Chondrocyte (in vitro differentiated cells): ENCODE measurements at regions not wholly inside any gene's neighbourhood (a gene's known extent, or its start where the extent isn't known, plus 50 kb on each side); places are given as distances from the start of the nearest gene placed in this dataset.

Experiments used
- DNase-seq: peaks from one replicate; pipeline ENCODE4 v3.0.0; 2021; ENCODE audit warnings: mixed read lengths, low spot score
- H3K27ac Mint-ChIP-seq: one replicate; pipeline ENCODE4 v1.8.0; 2021; ENCODE audit warnings: mild to moderate bottlenecking, moderate library complexity, mixed read lengths; ENCODE audit not compliant: unreplicated experiment
- H3K27me3 Mint-ChIP-seq: 2 replicates; pipeline ENCODE4 v1.8.0; 2021; ENCODE audit warnings: low read depth, mixed read lengths
- H3K36me3 Mint-ChIP-seq: 2 replicates; pipeline ENCODE4 v1.8.0; 2021; ENCODE audit warnings: low read depth, mixed read lengths
- H3K4me1 Mint-ChIP-seq: 2 replicates; pipeline ENCODE4 v1.8.0; 2021; ENCODE audit warnings: low read depth, mild to moderate bottlenecking, mixed read lengths
- H3K4me3 Mint-ChIP-seq: one replicate; pipeline ENCODE4 v1.8.0; 2021; ENCODE audit warnings: mild to moderate bottlenecking, moderate library complexity, mixed read lengths; ENCODE audit not compliant: unreplicated experiment
- H3K9me3 Mint-ChIP-seq: 2 replicates; pipeline ENCODE4 v1.8.0; 2021; ENCODE audit warnings: low read depth, mixed read lengths
- TF ChIP-seq, protein P1 (sequence below): fragments of 200-600 bp; sonication (generic); IDR thresholded peaks from 2 replicates; pipeline ENCODE4 v1.5.0; 2021; ENCODE audit warnings: antibody characterized with exemption, mild to moderate bottlenecking, moderate library complexity

DNA sequence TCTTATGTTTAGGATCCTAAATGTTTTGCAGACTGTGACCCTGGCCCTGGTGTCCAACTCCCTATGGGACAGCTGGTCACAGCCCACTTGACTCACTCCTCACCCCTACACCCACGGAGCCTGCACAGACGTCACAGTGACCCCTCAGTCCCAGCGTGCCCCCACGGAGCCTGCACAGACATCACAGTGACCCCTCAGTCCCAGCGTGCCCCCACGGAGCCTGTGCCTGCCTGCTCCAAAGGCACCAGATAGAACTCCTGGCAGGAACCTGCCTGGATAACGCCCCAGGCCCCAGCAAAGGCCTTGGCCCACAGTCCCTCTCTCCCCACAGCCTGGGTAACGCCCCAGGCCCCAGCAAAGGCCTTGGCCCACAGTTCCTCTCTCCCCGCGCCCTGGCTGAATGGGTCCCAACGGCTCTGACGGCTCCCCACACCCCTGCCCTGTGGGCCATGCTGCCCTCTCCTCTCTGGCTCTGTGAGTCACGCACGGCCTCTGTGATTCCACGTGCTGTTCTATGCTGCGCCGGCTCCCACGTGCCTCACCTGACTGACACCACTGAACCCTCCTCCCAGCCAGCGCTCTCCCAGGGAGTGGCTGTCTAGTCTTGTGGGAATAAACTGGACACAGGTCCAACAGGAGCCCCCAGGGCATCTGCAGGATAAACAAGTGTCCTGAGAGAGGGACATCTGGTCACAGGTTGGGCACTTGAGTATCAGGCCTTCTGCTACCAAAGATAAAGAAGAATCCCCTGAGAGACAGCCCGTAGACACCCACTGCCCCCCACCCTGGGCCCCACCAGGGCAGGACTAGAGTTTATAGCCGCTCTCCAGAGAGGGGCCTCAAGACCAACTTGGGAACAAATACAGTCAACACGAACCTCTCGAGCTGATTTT, 250.3 kb downstream of the BRD1 start:
- no peaks in the 10 kb centered on the region for H3K27me3 Mint-ChIP-seq
- TF ChIP-seq, protein P1, sequence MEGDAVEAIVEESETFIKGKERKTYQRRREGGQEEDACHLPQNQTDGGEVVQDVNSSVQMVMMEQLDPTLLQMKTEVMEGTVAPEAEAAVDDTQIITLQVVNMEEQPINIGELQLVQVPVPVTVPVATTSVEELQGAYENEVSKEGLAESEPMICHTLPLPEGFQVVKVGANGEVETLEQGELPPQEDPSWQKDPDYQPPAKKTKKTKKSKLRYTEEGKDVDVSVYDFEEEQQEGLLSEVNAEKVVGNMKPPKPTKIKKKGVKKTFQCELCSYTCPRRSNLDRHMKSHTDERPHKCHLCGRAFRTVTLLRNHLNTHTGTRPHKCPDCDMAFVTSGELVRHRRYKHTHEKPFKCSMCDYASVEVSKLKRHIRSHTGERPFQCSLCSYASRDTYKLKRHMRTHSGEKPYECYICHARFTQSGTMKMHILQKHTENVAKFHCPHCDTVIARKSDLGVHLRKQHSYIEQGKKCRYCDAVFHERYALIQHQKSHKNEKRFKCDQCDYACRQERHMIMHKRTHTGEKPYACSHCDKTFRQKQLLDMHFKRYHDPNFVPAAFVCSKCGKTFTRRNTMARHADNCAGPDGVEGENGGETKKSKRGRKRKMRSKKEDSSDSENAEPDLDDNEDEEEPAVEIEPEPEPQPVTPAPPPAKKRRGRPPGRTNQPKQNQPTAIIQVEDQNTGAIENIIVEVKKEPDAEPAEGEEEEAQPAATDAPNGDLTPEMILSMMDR, result no peak
- H3K4me1 Mint-ChIP-seq, result no peaks in the 10 kb centered on the region
- no peaks in the 10 kb centered on the region for H3K36me3 Mint-ChIP-seq
- no peak overlapping the region for H3K27ac Mint-ChIP-seq
- no peak overlapping the region for H3K4me3 Mint-ChIP-seq
- H3K9me3 Mint-ChIP-seq, result no peaks in the 10 kb centered on the region
- no peak for DNase-seq

DNA sequence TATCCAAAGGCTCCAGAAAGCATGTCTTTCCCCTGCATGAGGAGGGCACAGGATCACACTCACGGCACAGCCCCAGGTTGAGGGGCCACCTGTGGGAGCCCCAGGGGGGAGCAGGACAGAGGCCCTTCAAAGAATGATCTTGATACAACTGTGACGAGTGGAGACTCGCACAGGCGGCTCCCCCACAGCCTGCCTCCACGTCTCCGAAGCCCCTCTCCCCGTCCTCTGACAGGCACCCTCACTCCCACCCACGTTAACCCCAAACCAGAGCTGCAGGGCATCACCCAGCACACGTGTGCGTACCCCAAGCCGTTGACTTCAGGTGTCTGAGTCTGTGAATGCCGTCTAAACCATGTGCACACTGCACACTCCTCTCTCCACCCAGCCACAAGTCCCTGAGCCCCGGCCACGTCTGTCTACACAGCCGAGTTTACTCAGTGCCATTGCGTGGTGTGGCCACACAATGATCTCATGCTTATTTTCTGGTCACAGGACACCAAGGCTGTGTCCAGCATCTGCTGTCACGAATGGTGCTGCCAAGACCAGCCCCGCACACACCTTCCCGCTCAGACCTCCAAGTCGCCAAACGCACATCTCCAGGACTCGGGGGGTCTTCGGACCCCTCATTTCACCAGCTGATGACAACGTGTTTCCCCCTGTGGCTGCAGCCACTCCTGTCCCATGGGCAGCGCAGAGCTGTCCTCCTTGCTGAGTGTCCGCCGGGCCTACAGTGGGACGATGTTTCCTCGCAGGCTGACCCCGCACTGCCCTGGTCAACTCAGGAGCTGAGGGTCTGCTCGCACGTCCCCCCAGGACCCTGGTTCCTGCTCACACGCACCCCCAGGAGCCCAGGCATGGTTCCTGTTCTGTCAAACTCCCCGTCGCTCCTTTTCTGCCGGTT, 251.2 kb downstream of the BRD1 start:
- H3K36me3 Mint-ChIP-seq, result no peaks in the 10 kb centered on the region
- DNase-seq, result no peak
- TF ChIP-seq, protein P1, result no peak
- H3K27me3 Mint-ChIP-seq, result no peaks in the 10 kb centered on the region
- no peak overlapping the region for H3K27ac Mint-ChIP-seq
- H3K9me3 Mint-ChIP-seq, result no peaks in the 10 kb centered on the region
- no peaks in the 10 kb centered on the region for H3K4me1 Mint-ChIP-seq
- no peak overlapping the region for H3K4me3 Mint-ChIP-seq

DNA sequence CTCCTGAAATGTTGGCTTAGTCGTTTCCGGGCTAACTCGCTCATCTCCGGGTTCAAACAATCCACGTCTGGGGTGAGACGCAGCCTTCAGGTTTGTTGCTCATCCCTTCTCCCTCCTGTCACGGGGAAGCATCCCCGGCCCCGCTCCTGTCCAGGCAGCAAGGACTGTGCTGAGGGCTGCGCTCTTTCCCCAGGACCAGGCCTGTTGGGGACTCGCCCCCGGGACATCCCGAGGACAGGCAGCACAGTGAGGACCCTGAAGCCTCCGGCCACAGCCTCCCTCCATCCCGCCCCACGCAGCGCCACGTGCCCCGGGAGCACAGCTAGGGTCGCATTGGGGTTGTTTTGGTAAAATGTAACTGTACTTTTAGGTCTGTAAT, 252.0 kb downstream of the BRD1 start:
- Mint-ChIP-seq H3K27ac (no peak overlapping the region), H3K4me3 (no peak overlapping the region), H3K9me3 (no peaks in the 10 kb centered on the region), H3K27me3 (no peaks in the 10 kb centered on the region), H3K4me1 (no peaks in the 10 kb centered on the region), H3K36me3 (no peaks in the 10 kb centered on the region)
- TF ChIP-seq, protein P1, result no peak
- DNase-seq, result no peak

DNA sequence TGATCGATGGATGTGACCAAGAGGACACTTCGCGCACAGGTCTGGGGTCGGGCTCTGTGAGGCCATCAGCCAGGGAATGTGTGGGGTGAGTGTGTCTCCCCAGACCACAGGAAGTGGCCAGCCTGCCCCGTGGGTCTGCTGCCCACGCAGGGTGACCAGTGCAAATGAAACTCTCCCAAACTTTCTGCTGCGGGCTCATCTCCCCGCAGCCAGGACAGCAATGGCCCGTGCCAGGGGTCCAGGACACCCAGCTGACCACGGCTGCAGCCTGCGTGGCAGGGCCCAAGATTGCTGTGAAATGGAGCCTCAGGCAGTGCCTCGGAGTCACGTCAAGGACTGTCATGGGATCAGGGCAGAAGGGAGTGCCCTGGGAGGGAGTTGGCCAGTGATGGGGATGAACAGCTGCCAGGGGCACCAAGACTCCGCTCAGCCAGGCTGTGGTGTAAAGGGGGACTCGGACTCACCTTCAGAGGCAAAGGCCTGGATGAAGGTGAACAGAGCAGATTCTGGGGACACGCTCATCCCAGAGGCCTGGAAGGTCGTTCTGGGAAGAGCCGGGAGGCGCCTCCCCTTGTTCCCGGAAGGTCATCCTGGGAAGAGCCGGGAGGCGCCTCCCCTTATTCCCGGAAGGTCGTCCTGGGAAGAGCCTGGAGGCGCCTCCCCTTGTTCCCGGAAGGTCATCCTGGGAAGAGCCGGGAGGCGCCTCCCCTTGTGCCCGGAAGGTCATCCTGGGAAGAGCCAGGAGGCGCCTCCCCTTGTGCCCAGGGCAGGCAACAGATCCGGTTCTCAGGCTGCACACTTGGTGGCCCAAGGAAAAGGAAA, 252.6 kb downstream of the BRD1 start:
- H3K4me1 Mint-ChIP-seq, result no peaks in the 10 kb centered on the region
- TF ChIP-seq, protein P1, result no peak
- DNase-seq, result no peak
- H3K36me3 Mint-ChIP-seq, result no peaks in the 10 kb centered on the region
- no peaks in the 10 kb centered on the region for H3K9me3 Mint-ChIP-seq
- no peak overlapping the region for H3K4me3 Mint-ChIP-seq
- no peak overlapping the region for H3K27ac Mint-ChIP-seq
- no peaks in the 10 kb centered on the region for H3K27me3 Mint-ChIP-seq
